HG03064 (cell line): ENCODE measurements at regions not wholly inside any gene's neighbourhood (a gene's known extent, or its start where the extent isn't known, plus 50 kb on each side); places are given as distances from the start of the nearest gene placed in this dataset.
"Not testable (repeated sequence)": the region's sequence is repeated elsewhere in the genome, so short reads cannot be mapped to it uniquely, and the experiment has no call there.

ENCODE experiments used
- ATAC-seq: cut with Tn5 transposase; IDR thresholded peaks from one replicate; pipeline ENCODE4 v1.9.1; 2021; ENCODE audit warnings: low read depth; ENCODE audit not compliant: unreplicated experiment

- ATAC-seq, result no peak
Observed at GRCh38 chr5:10921160-10921559, 160.1 kb upstream of the DAP start.

DNA sequence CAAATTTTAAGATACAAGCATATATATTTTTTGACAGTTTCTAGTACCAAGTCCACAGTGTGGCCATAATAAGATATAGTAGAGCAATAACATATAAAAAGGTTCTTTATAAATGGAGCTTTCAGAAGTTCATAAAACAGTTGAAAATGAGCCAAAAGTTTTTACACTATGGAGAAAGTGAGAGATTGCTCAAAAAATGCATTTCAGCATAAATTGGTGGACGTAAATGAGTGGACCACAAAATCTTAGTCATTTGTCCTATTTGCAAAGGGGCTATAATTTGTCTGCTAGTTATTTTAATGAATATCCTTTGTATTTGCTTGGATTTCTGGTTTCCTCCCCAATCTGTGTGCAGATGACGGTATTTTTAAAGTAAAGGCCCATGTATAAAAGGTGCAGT, 159.4 kb upstream of the DAP start:
- no peak for ATAC-seq

GRCh38 chr5:10914741-10915480, 153.9 kb upstream of the DAP start:
- no peak for ATAC-seq

GRCh38 chr5:10913841-10914240, 152.8 kb upstream of the DAP start:
- ATAC-seq, result no peak

GRCh38 chr5:10913181-10913810, 152.3 kb upstream of the DAP start:
- no peak for ATAC-seq

DNA sequence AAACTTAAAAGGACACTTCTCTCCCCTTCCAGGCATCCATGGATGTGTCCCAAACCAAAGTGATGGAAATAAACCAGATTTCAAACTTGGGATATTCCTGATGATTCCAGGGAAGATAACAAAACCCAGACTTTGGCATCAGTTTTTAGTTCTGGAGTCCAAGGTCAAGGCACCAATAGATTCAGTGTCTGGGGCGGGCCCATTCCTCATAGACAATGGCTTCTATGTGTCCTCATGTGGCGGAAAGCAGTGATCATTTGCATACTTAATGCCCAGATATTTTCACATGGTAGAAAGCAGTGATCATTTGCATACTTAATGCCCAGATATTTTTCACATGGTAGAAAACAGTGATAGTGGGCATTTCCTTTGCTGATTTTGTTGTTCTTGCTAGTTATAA, 151.4 kb upstream of the DAP start:
- ATAC-seq, result no peak

DNA sequence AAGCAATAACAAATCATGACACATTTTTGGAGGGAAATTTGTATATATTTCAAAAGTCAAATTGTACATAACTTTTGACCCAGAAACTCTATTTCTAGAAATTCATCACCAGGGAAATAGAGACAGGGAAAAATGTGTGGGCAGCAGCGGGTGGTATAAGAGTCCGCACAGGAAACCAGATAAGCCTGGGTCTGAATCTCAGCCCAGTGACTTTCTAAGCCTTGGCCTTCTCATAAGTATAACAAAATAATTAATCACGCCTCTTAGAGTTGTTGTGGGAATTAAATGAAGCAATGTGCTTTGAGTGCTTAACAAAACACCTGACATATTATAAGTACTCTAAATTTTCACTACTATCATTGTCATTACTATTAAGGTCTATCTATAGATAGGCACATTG, 149.2 kb upstream of the DAP start:
- no peak for ATAC-seq

GRCh38 chr5:10904862-10905432, 143.9 kb upstream of the DAP start:
- no peak for ATAC-seq

DNA sequence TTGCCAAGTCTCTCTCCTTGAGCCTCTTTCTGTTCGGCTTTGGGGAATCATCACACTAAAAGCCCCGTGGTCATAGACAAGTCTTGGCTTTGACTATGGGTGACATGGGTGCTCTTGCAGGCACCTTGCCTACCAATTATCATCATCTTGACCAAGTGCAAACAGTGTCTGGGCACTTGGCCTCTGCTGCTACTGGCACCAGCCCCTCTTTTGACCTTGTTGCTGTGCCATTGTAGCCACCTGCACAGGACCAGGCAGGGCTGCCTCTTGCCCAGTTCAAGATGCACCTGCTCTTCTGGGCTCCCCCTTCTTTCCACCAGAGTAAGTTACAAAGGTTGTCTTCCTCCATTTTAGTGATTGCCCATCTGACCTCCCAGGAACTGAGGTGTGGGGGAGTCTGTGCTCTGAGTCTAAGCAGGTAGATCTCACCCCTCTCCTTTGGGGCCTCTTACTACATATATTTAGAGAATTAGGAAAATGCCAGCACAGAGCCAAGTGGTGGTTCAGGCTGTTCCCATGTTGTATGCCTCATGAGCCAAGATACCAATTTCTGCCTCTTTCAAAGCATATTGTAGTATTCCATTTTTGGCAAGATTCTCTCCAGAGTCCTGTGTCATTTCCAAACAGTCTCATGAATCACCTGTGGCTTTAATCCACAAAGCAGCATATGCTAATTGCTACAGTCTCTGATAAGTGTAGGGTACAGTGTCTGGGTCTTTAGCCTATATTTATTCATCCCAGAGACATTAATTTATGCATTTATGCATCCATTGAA, 142.9 kb upstream of the DAP start:
- ATAC-seq, result no peak

GRCh38 chr5:10902145-10902544, 141.1 kb upstream of the DAP start:
- ATAC-seq, result no peak

DNA sequence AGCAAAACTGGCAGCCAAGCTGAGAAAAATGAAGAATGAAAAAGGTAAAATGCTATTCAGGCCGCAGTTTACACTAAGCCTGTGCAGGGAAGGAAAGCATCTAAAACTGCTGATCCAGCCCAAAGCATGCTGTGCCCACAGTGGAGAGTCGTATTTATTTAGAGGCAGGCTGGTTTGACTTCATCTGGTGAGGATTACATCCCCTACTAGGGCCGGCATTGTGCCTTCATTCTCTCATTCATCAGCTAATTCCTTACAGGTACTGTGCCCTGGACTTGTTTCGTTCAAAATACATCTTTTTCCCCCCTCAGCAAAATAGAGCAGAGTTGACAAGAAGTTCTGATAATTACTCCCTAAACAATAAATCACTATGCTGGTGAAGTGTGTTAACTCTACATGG, 137.5 kb upstream of the DAP start:
- no peak for ATAC-seq

- no peak for ATAC-seq
Observed at GRCh38 chr5:10896016-10896415, 135.0 kb upstream of the DAP start.

DNA sequence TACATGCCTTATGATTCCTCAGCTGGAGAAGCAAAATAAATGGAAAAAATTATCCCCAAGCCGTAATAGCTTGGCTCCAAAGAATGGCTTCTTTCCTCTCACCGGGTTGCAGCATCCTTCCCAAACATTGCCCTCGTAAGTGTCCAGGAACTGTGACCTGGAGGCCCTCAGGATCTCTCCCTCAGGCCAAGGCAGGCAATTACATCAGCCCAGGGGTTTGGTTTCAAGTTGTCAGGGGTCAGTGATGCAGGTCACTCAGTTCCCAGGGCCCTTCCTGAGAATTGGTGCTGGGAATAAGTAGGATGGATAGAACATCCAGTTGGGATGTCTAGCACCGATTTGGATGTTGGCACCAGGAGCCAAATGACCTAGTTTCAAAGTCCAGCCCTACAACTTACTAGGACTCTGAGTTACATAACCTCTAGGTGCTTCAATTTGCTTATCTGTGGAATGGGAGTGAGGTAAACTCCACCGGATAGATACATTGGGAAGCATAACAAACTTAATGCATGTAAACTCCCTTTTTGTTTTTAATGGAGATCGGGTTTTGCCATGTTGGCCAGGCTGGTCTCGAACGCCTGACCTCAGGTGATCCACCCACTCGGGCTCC, 133.5 kb upstream of the DAP start:
- no peak for ATAC-seq

DNA sequence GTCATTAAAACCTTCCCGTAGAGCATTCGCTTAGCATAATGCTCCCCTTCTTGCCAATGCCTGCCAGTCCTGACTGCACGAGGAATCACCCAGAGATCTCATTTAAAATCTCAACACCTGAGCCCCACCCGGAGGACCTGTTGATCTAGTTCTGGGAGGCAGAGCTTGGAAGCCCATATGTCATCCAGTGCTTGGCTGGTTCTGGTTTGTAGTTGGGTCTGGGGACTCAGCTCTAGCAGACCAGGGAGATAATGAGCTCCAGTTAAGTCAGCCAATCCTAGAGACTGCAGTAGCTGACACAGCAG, 131.8 kb upstream of the DAP start:
- ATAC-seq, result no peak

GRCh38 chr5:10892147-10892910, 131.3 kb upstream of the DAP start:
- ATAC-seq, result no peak

DNA sequence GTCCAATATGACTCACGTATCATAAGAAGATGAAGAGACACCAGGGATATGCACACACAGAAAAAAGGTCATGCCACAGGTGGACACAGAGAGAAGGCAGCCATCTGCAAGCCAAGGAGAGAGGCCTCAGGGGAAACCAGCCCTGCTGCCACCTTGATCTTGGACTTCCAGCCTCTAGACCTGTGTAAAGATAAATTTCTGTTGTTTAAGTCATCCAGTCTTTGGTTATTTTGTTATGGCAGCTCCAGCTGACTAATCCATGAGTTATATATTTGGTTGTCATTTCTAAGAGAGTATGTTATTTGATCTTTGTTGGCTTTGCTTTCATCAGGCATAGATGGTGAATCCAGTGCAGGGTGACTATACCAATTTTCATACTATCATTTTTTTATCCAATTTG, 130.2 kb upstream of the DAP start:
- no peak for ATAC-seq

GRCh38 chr5:10886497-10886896, 125.5 kb upstream of the DAP start:
- no peak for ATAC-seq

GRCh38 chr5:10885026-10885425, 124.0 kb upstream of the DAP start:
- ATAC-seq, result no peak

DNA sequence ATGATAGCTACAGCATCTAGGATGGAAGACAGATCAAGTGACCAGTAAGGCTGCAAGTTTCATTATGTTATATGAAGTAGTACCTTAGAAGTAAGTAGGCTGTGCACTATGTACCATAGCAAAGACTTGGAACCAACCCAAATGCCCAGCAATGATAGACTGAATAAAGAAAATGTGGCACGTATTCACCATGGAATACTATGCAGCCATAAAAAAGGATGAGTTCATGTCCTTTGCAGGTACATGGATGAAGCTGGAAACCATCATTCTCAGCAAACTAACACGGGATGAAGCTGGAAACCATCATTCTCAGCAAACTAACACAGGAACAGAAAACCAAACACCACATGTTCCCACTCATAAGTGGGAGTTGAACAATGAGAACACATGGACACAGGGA, 122.9 kb upstream of the DAP start:
- not testable (repeated sequence) for ATAC-seq

- ATAC-seq, result no peak
Observed at GRCh38 chr5:10880934-10881333, 119.9 kb upstream of the DAP start.
